HCT116 (cell line): ENCODE measurements at regions not wholly inside any gene's neighbourhood (a gene's known extent, or its start where the extent isn't known, plus 50 kb on each side); places are given as distances from the start of the nearest gene placed in this dataset.

Experiments used
- ATAC-seq: fragments of 200-7000 bp; cut with Tn5 transposase; 2 replicates; pipeline ENCODE4 v1.9.1; 2020; ENCODE audit warnings: mild to moderate bottlenecking, moderate library complexity
- BruUV-seq: library from RNA; stranded (reverse); fragments of 400-500 nt; replicated peaks from 2 replicates; lab custom pipeline; 2021; lab: Mats Ljungman, UMichigan
- CTCF ChIA-PET: fragments of 300-600 bp; sonication (Branson Sonifier 250); formaldehyde crosslinking; loops from one replicate; lab custom pipeline; 2021; ENCODE audit warnings: antibody characterized with exemption; lab: Charles Lee
- POLR2A ChIA-PET: fragments of 300-600, 350-600 bp; sonication (Branson Sonifier 250); formaldehyde crosslinking; loops from one replicate; lab custom pipeline; 2021; ENCODE audit warnings: antibody characterized with exemption; lab: Charles Lee
- RAD21 ChIA-PET, 2 experiments: fragments of 300-600 bp; sonication (Branson Sonifier 250); formaldehyde crosslinking; loops; one replicate each; lab custom pipeline; 2023; ENCODE audit warnings: low total read pairs in 2 of 2; ENCODE audit not compliant: uncharacterized antibody in 2 of 2, unreplicated experiment in 2 of 2, low non-redundant PET in 1 of 2; lab: Charles Lee
- DNase-seq: peaks from one replicate; pipeline ENCODE4 v3.0.0-alpha.2; 2010; ENCODE audit warnings: low read depth, low spot score
- H2AFZ ChIP-seq: fragments of 200-600 bp; shearing (Covaris generic), sonication (generic); 2 replicates; pipeline ENCODE4 v1.6.1; 2017; ENCODE audit warnings: low read depth, mixed run types, mixed read lengths, antibody characterized with exemption, low read length; ENCODE audit not compliant: poor library complexity, severe bottlenecking
- H3K27ac ChIP-seq: 2 replicates; pipeline ENCODE4 v1.5.1; 2012; ENCODE audit warnings: low read depth, low read length
- H3K27me3 ChIP-seq: fragments of 200-600 bp; sonication (generic); 2 replicates; pipeline ENCODE4 v1.6.1; 2016; ENCODE audit warnings: mixed run types, low read length, mixed read lengths; ENCODE audit not compliant: insufficient read depth
- H3K36me3 ChIP-seq, 2 experiments: fragments of 200-500 bp in 1 of 2; fragments of 200-600 bp in 1 of 2; sonication (Bioruptor generic) in 1 of 2; sonication (generic) in 1 of 2; 2 replicates each; pipeline versions ENCODE4 v1.5.1 to v1.6.1; 2014 to 2016; ENCODE audit warnings: low read length in 2 of 2, inconsistent platforms in 1 of 2, mixed read lengths in 1 of 2, mixed run types in 1 of 2; ENCODE audit not compliant: insufficient read depth in 2 of 2, control insufficient read depth in 1 of 2
- H3K4me1 ChIP-seq, 2 experiments: fragments of 200-600 bp in 1 of 2; sonication (generic) in 1 of 2; 2 replicates each; pipeline versions ENCODE4 v1.5.1 to v1.6.1; 2012 to 2017; ENCODE audit warnings: low read length in 2 of 2, inconsistent platforms in 1 of 2, mild to moderate bottlenecking in 1 of 2, mixed read lengths in 1 of 2, mixed run types in 1 of 2, moderate library complexity in 1 of 2; ENCODE audit not compliant: insufficient read depth in 2 of 2, control insufficient read depth in 1 of 2
- H3K4me2 ChIP-seq: fragments of 200-600 bp; sonication (generic); 2 replicates; pipeline ENCODE4 v1.6.1; 2017; ENCODE audit warnings: mixed run types, low read length, mixed read lengths
- H3K4me3 ChIP-seq, 2 experiments: fragments of 200-600 bp in 1 of 2; sonication (generic) in 1 of 2; replicated peaks in 1 of 2; 2 replicates each; pipeline ENCODE4 v1.5.1; 2011 to 2016; ENCODE audit warnings: low read length in 2 of 2, control low read depth in 1 of 2, low read depth in 1 of 2, mild to moderate bottlenecking in 1 of 2, mixed read lengths in 1 of 2, mixed run types in 1 of 2
- H3K79me2 ChIP-seq: fragments of 200-600 bp; sonication (generic); 2 replicates; pipeline ENCODE4 v1.6.1; 2017; ENCODE audit warnings: mild to moderate bottlenecking, mixed run types, low read length, moderate library complexity, mixed read lengths; ENCODE audit not compliant: insufficient read depth
- H3K9ac ChIP-seq: fragments of 200-600 bp; sonication (generic); 2 replicates; pipeline ENCODE4 v1.6.1; 2016; ENCODE audit warnings: low read length, mixed read lengths
- H3K9me2 ChIP-seq: fragments of 200-600 bp; sonication (generic), shearing (Covaris generic); 2 replicates; pipeline ENCODE4 v1.6.1; 2017; ENCODE audit warnings: mixed run types, mild to moderate bottlenecking, moderate library complexity; ENCODE audit not compliant: insufficient read depth
- H3K9me3 ChIP-seq, 2 experiments: fragments of 200-500 bp in 1 of 2; fragments of 200-600 bp in 1 of 2; sonication (Bioruptor generic) in 1 of 2; sonication (generic) in 1 of 2; 2 replicates each; pipeline ENCODE4 v1.6.1; 2014 to 2017; ENCODE audit warnings: low read length in 2 of 2, mixed read lengths in 2 of 2, inconsistent platforms in 1 of 2, low read depth in 1 of 2, mild to moderate bottlenecking in 1 of 2, mixed run types in 1 of 2, moderate library complexity in 1 of 2; ENCODE audit not compliant: control insufficient read depth in 1 of 2, insufficient read depth in 1 of 2
- H4K20me1 ChIP-seq: fragments of 200-600 bp; sonication (generic), shearing (Covaris generic); 2 replicates; pipeline ENCODE4 v1.6.1; 2017; ENCODE audit warnings: mixed run types, mild to moderate bottlenecking, moderate library complexity; ENCODE audit not compliant: insufficient read depth
- ATF3 ChIP-seq: IDR thresholded peaks from 2 replicates; pipeline ENCODE4 v1.6.1; 2012
- CBX3 ChIP-seq: IDR thresholded peaks from 2 replicates; pipeline ENCODE4 v1.6.1; 2012; ENCODE audit warnings: low read depth
- EZH2phosphoT487 ChIP-seq: fragments of 200-600 bp; IDR thresholded peaks from 2 replicates; pipeline ENCODE4 v1.6.1; 2018; ENCODE audit warnings: antibody characterized with exemption, borderline replicate concordance
- POLR2A ChIP-seq: IDR thresholded peaks from 2 replicates; pipeline ENCODE4 v1.7.0; 2011; ENCODE audit warnings: borderline replicate concordance; ENCODE audit not compliant: insufficient read depth, insufficient read length; ENCODE audit errors: extremely low read depth
- POLR2AphosphoS5 ChIP-seq: IDR thresholded peaks from 2 replicates; pipeline ENCODE4 v1.6.1; 2011; ENCODE audit warnings: mild to moderate bottlenecking, low read depth, low read length, moderate library complexity
- SP1 ChIP-seq: IDR thresholded peaks from 2 replicates; pipeline ENCODE4 v1.6.1; 2012; ENCODE audit warnings: low read depth
- YY1 ChIP-seq: IDR thresholded peaks from 2 replicates; pipeline ENCODE4 v1.6.1; 2011; ENCODE audit warnings: low read length, low read depth, moderate library complexity, mild to moderate bottlenecking; ENCODE audit not compliant: insufficient replicate concordance; ENCODE audit errors: extremely low read depth
- ZBTB33 ChIP-seq: IDR thresholded peaks from 2 replicates; pipeline ENCODE4 v1.6.1; 2011; ENCODE audit warnings: mild to moderate bottlenecking, low read length, moderate library complexity; ENCODE audit not compliant: insufficient replicate concordance; ENCODE audit errors: extremely low read depth
- ZFX ChIP-seq: fragments of 450-650 bp; IDR thresholded peaks from 2 replicates; pipeline ENCODE4 v1.6.1; 2017
- ZNF274 ChIP-seq: fragments of 200-500 bp; sonication (Bioruptor generic); IDR thresholded peaks from 2 replicates; pipeline ENCODE4 v1.6.1; 2014; ENCODE audit warnings: mild to moderate bottlenecking, low read depth, low read length, inconsistent platforms
- intact Hi-C: fragments of 100-400 bp; cut with micrococcal nuclease; formaldehyde crosslinking; loops from 2 replicates; pipeline ENCODE4 v1.10.0; 2022
- TF ChIP-seq, protein P1 (sequence below): IDR thresholded peaks from 2 replicates; pipeline ENCODE4 v1.6.1; 2012

- Histone ChIP-seq H3K27ac (no peak overlapping the region), H3K4me2 (no peak overlapping the region), H3K9me3 (no peaks in the 10 kb centered on the region), H3K9ac (no peak overlapping the region), H3K36me3 (no peaks in the 10 kb centered on the region), H3K9me2 (no peaks in the 10 kb centered on the region), H3K4me3 (no peak overlapping the region), H3K79me2 (no peaks in the 10 kb centered on the region), H3K27me3 (no peaks in the 10 kb centered on the region), H4K20me1 (no peaks in the 10 kb centered on the region), H2AFZ (no peak overlapping the region), H3K4me1 (no peaks in the 10 kb centered on the region)
- BruUV-seq = no TSS peak
- ChIA-PET RAD21 (no interaction called here), POLR2A (no interaction called here), CTCF (no interaction called here)
- ATAC-seq = no peak
- TF ChIP-seq, protein P1, sequence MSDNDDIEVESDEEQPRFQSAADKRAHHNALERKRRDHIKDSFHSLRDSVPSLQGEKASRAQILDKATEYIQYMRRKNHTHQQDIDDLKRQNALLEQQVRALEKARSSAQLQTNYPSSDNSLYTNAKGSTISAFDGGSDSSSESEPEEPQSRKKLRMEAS = no peak
- TF ChIP-seq ZFX (no peak), ZBTB33 (no peak), YY1 (no peak), CBX3 (no peak), ATF3 (no peak), POLR2AphosphoS5 (no peak), ZNF274 (no peak), EZH2phosphoT487 (no peak), POLR2A (no peak), SP1 (no peak)
- intact Hi-C loops = no loop called here
- DNase-seq = no peak
Measured at GRCh38 chr12:40616383-40616915, 75.8 kb upstream of the CNTN1 start.
